GM19467 (cell line): ENCODE measurements at regions not wholly inside any gene's neighbourhood (a gene's known extent, or its start where the extent isn't known, plus 50 kb on each side); places are given as distances from the start of the nearest gene placed in this dataset.
"Not testable (repeated sequence)": the region's sequence is repeated elsewhere in the genome, so short reads cannot be mapped to it uniquely, and the experiment has no call there.

Experiments used
- ATAC-seq: cut with Tn5 transposase; IDR thresholded peaks from one replicate; pipeline ENCODE4 v1.9.1; 2021; ENCODE audit warnings: mild to moderate bottlenecking, moderate library complexity; ENCODE audit not compliant: unreplicated experiment

- ATAC-seq, result not testable (repeated sequence)
Observed at GRCh38 chr6:71007298-71007697, 50.4 kb upstream of the B3GAT2 start.

- ATAC-seq, result no peak
Observed at GRCh38 chr6:71011871-71012371, 55.1 kb upstream of the B3GAT2 start.

GRCh38 chr6:71012866-71013469 is 56.1 kb upstream of the B3GAT2 start:
- peak; percentile 75 for ATAC-seq

GRCh38 chr6:71015392-71015791 is 58.5 kb upstream of the B3GAT2 start:
- no peak for ATAC-seq

GRCh38 chr6:71028236-71028876 is 71.5 kb upstream of the B3GAT2 start:
- no peak for ATAC-seq

- no peak for ATAC-seq
Observed at GRCh38 chr6:71028877-71029252, 72.0 kb upstream of the B3GAT2 start.

GRCh38 chr6:71029555-71029954 is 72.7 kb upstream of the B3GAT2 start:
- ATAC-seq, result no peak

- ATAC-seq, result no peak
Observed at GRCh38 chr6:71031912-71032311, 75.1 kb upstream of the B3GAT2 start.

GRCh38 chr6:71033171-71033570 is 76.3 kb upstream of the B3GAT2 start:
- ATAC-seq, result no peak

GRCh38 chr6:71033890-71034289 is 77.0 kb upstream of the B3GAT2 start:
- no peak for ATAC-seq

- ATAC-seq, result no peak
Observed at GRCh38 chr6:71034563-71035345, 77.9 kb upstream of the B3GAT2 start.

- ATAC-seq, result no peak
Observed at GRCh38 chr6:71035871-71036270, 79.0 kb upstream of the B3GAT2 start.

GRCh38 chr6:71038711-71039344 is 82.0 kb upstream of the B3GAT2 start:
- ATAC-seq, result no peak

GRCh38 chr6:71040043-71040442 is 83.2 kb upstream of the B3GAT2 start:
- no peak for ATAC-seq

- no peak for ATAC-seq
Observed at GRCh38 chr6:71040841-71041240, 84.0 kb upstream of the B3GAT2 start.

- ATAC-seq, result no peak
Observed at GRCh38 chr6:71043902-71044301, 87.0 kb upstream of the B3GAT2 start.

- ATAC-seq, result no peak
Observed at GRCh38 chr6:71044753-71045152, 87.9 kb upstream of the B3GAT2 start.

GRCh38 chr6:71045296-71045695 is 88.4 kb upstream of the B3GAT2 start:
- no peak for ATAC-seq

- no peak for ATAC-seq
Observed at GRCh38 chr6:71047417-71047816, 90.6 kb upstream of the B3GAT2 start.

- no peak for ATAC-seq
Observed at GRCh38 chr6:71048320-71049164, 91.7 kb upstream of the B3GAT2 start.
